Muscle of back (tissue), 3 donors: ENCODE measurements at regions not wholly inside any gene's neighbourhood (a gene's known extent, or its start where the extent isn't known, plus 50 kb on each side); places are given as distances from the start of the nearest gene placed in this dataset.

ENCODE experiments used
- DNase-seq, 3 donors: peaks; one replicate each; pipeline versions ENCODE4 v3.0.0 to v3.0.0-alpha.2; 2013

- DNase-seq = peak in 1 of 3 donors; percentile 52
These were observed 96.5 kb downstream of the ZFP36L2 start for GRCh38 chr2:43129676-43130547.

GRCh38 chr2:43128559-43128955, 97.8 kb downstream of the ZFP36L2 start:
- no peak for DNase-seq

GRCh38 chr2:43127941-43128558, 98.4 kb downstream of the ZFP36L2 start:
- no peak for DNase-seq

- peak in 1 of 3 donors; percentile 48 for DNase-seq
These were observed 99.0 kb downstream of the ZFP36L2 start for GRCh38 chr2:43127208-43127940.

GRCh38 chr2:43126817-43127207, 99.6 kb downstream of the ZFP36L2 start:
- peak in 1 of 3 donors; percentile 32 for DNase-seq

- peak in 1 of 3 donors; percentile 52 for DNase-seq
These were observed 101.1 kb downstream of the ZFP36L2 start for GRCh38 chr2:43125090-43125998.

- no peak for DNase-seq
These were observed 101.7 kb downstream of the ZFP36L2 start for GRCh38 chr2:43124687-43125057.

- DNase-seq = peak in 1 of 3 donors; percentile 55
These were observed 102.3 kb downstream of the ZFP36L2 start for GRCh38 chr2:43123981-43124686.

- peak in 1 of 3 donors; percentile 42 for DNase-seq
These were observed 102.9 kb downstream of the ZFP36L2 start for GRCh38 chr2:43123486-43123885.

- no peak for DNase-seq
These were observed 103.4 kb downstream of the ZFP36L2 start for GRCh38 chr2:43123028-43123427.

- peak in 1 of 3 donors; percentile 78 for DNase-seq
These were observed 104.7 kb downstream of the ZFP36L2 start for GRCh38 chr2:43121580-43122314.

GRCh38 chr2:43119303-43119702, 107.1 kb downstream of the ZFP36L2 start:
- DNase-seq = no peak

GRCh38 chr2:43117521-43118143, 108.8 kb downstream of the ZFP36L2 start:
- DNase-seq = no peak

GRCh38 chr2:43116988-43117387, 109.4 kb downstream of the ZFP36L2 start:
- no peak for DNase-seq

GRCh38 chr2:43115881-43116280, 110.5 kb downstream of the ZFP36L2 start:
- DNase-seq = no peak

GRCh38 chr2:43114210-43114609, 112.2 kb downstream of the ZFP36L2 start:
- DNase-seq = no peak

- no peak for DNase-seq
These were observed 114.4 kb downstream of the ZFP36L2 start for GRCh38 chr2:43111788-43112554.

- DNase-seq = peak; percentile 75 to 86 (median 80)
These were observed 115.9 kb downstream of the ZFP36L2 start for GRCh38 chr2:43110442-43110871.
